ENCODE measurements at regions not wholly inside any gene's neighbourhood (a gene's known extent, or its start where the extent isn't known, plus 50 kb on each side); places are given as distances from the start of the nearest gene placed in this dataset.
"Not testable (repeated sequence)": the region's sequence is repeated elsewhere in the genome, so short reads cannot be mapped to it uniquely, and the experiment has no call there.

GRCh38 chr2:167653131-167653530 lies 594.3 kb downstream of the STK39 start:
- no peak for ATAC-seq (replicated peaks in 1 of 4)
- H3K9me3 Mint-ChIP-seq: peaks cover 3 to 4% (median 4%) of the 10 kb centered on the region in 3 donors
- CTCF ChIA-PET: no interaction called here
- no peak for DNase-seq
- H3K4me3 Mint-ChIP-seq: no peak overlapping the region
- Histone ChIP-seq H3K9me3 (no peaks in the 10 kb centered on the region), H3K4me1 (ENCODE audit: control insufficient read depth in 1 of 2, extremely low read depth in 1 of 2, insufficient read depth in 2 of 2, low read length in 2 of 2) (no peaks in the 10 kb centered on the region), H3K4me3 (ENCODE audit: control insufficient read depth in 1 of 2, extremely low read depth in 1 of 2, low read length in 1 of 2) (no peak overlapping the region), H3K27ac (ENCODE audit: low read length) (no peak overlapping the region), H3K36me3 (ENCODE audit: control insufficient read depth in 2 of 2, extremely low read depth in 1 of 2, insufficient read depth in 1 of 2, low read length in 1 of 2) (no peaks in the 10 kb centered on the region), H3K27me3 (replicated peaks in 1 of 2; ENCODE audit: control insufficient read depth in 2 of 2, extremely low read depth in 1 of 2, insufficient read depth in 2 of 2, low read length in 1 of 2) (no peaks in the 10 kb centered on the region)
- 100% methylated on average over 1 of the region's 4 CpGs for WGBS (ENCODE audit: insufficient coverage)
- no peaks in the 10 kb centered on the region for H3K4me1 Mint-ChIP-seq
- H3K27me3 Mint-ChIP-seq: peaks cover 2 to 3% of the 10 kb centered on the region in 2 donors
- no peaks in the 10 kb centered on the region for H3K36me3 Mint-ChIP-seq
- POLR2A ChIA-PET: no interaction called here
- H3K27ac Mint-ChIP-seq: no peak overlapping the region

DNA sequence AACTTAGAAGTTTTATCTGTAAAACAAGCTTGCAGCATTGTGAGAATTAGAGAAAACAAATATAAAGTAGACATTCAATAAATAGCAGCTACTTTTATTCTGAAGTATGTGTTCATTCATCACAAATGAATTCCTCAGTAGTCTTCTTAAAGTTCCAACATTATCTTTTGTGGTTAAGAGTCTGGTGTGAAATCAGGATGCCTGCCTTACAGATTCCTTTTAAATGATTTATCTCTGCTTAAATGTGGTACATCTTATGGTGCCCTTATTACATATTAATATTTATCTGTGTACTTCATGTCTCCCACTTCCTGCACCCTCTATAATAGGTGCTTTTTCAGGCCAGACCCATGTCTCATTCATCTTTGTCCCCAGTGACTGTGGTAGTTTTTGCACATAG lies 595.0 kb downstream of the STK39 start:
- DNase-seq (no peak), ATAC-seq (replicated peaks in 1 of 4) (no peak)
- peaks cover 3 to 4% (median 4%) of the 10 kb centered on the region in 3 donors for H3K9me3 Mint-ChIP-seq
- H3K4me3 Mint-ChIP-seq: no peak overlapping the region
- peaks cover 2 to 3% of the 10 kb centered on the region in 2 donors for H3K27me3 Mint-ChIP-seq
- Histone ChIP-seq H3K4me3 (ENCODE audit: control insufficient read depth in 1 of 2, extremely low read depth in 1 of 2, low read length in 1 of 2) (no peak overlapping the region), H3K36me3 (ENCODE audit: control insufficient read depth in 2 of 2, extremely low read depth in 1 of 2, insufficient read depth in 1 of 2, low read length in 1 of 2) (no peaks in the 10 kb centered on the region), H3K27me3 (replicated peaks in 1 of 2; ENCODE audit: control insufficient read depth in 2 of 2, extremely low read depth in 1 of 2, insufficient read depth in 2 of 2, low read length in 1 of 2) (no peaks in the 10 kb centered on the region), H3K4me1 (ENCODE audit: control insufficient read depth in 1 of 2, extremely low read depth in 1 of 2, insufficient read depth in 2 of 2, low read length in 2 of 2) (no peaks in the 10 kb centered on the region), H3K9me3 (no peaks in the 10 kb centered on the region), H3K27ac (ENCODE audit: low read length) (no peak overlapping the region)
- no peaks in the 10 kb centered on the region for H3K4me1 Mint-ChIP-seq
- ChIA-PET CTCF (no interaction called here), POLR2A (no interaction called here)
- no peak overlapping the region for H3K27ac Mint-ChIP-seq
- no peaks in the 10 kb centered on the region for H3K36me3 Mint-ChIP-seq

DNA sequence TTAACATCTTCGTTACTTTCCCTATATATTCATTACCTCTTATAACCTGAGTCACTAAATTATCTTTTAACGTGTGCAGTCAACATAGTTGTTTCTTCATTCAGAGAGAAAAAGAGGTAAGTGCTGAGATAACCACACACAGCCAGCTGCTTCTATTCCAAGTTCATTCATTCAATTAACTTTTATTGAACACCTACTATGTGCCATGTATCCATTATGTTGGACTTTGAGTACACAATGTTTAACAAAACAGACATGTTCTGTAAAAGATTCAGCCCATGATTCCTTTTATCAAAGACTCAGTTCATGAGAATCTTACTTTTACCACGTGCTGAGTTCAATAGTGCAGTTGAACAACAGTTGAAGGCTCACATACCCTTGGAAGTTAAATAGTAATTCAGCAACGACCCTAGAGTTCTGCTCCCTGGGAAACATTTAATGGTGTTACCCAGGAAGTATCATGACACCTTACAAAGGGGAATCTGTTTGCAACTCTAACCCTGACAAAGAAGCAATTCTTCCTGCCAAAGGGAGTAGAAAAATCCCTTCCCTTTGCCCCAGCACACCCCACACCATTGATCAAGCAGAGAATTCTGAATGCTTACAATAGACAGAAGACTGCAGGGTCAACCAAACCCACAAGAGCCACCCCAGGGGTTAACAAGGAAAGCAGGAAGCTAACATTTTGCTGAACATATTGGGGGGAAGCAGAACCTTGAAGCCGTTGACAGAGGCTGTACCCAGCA lies 595.8 kb downstream of the STK39 start:
- Mint-ChIP-seq H3K36me3 (no peaks in the 10 kb centered on the region), H3K27ac (no peak overlapping the region), H3K27me3 (peaks cover 0 to 2% of the 10 kb centered on the region in 2 donors), H3K4me1 (no peaks in the 10 kb centered on the region), H3K9me3 (peaks cover 0 to 4% (median 3%) of the 10 kb centered on the region in 3 donors), H3K4me3 (no peak overlapping the region)
- DNase-seq (no peak), ATAC-seq (replicated peaks in 1 of 4) (no peak)
- Histone ChIP-seq H3K27me3 (replicated peaks in 1 of 2; ENCODE audit: control insufficient read depth in 2 of 2, extremely low read depth in 1 of 2, insufficient read depth in 2 of 2, low read length in 1 of 2) (no peaks in the 10 kb centered on the region), H3K4me1 (ENCODE audit: control insufficient read depth in 1 of 2, extremely low read depth in 1 of 2, insufficient read depth in 2 of 2, low read length in 2 of 2) (no peaks in the 10 kb centered on the region), H3K9me3 (no peaks in the 10 kb centered on the region), H3K27ac (ENCODE audit: low read length) (no peak overlapping the region), H3K36me3 (ENCODE audit: control insufficient read depth in 2 of 2, extremely low read depth in 1 of 2, insufficient read depth in 1 of 2, low read length in 1 of 2) (no peaks in the 10 kb centered on the region), H3K4me3 (ENCODE audit: control insufficient read depth in 1 of 2, extremely low read depth in 1 of 2, low read length in 1 of 2) (no peak overlapping the region)
- POLR2A ChIA-PET: no interaction called here
- CTCF ChIA-PET: no interaction called here
- no CpG with 5 or more reads among the region's 5 CpGs for WGBS (ENCODE audit: insufficient coverage)

DNA sequence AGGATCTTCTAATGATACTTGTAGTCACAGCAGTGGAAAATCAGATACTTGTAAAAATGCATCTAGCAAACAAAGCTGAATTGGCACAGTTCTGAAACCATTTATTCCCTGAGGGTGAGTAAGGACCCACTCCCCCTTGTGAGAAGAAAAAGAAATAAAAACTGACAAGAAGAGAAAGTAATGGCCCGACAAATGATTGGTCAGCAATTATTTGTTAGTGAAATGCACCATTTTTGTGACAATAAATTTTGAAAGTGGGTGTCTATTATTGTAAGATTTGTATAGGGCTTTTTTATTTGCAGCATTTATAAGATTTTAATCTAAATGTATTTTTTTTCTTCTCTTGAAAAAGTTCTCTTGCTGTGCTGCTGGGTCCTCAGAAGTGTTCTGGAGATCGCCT lies 600.8 kb downstream of the STK39 start:
- Mint-ChIP-seq H3K27ac (no peak overlapping the region), H3K27me3 (no peaks in the 10 kb centered on the region), H3K4me3 (no peak overlapping the region), H3K4me1 (no peaks in the 10 kb centered on the region), H3K9me3 (peaks cover 3 to 9% (median 4%) of the 10 kb centered on the region in 3 donors), H3K36me3 (no peaks in the 10 kb centered on the region)
- no peaks in the 10 kb centered on the region for H3K36me3 ChIP-seq (ENCODE audit: control insufficient read depth in 2 of 2, extremely low read depth in 1 of 2, insufficient read depth in 1 of 2, low read length in 1 of 2)
- ChIA-PET CTCF (no interaction called here), POLR2A (no interaction called here)
- no peaks in the 10 kb centered on the region for H3K9me3 ChIP-seq
- no peak overlapping the region for H3K4me3 ChIP-seq (ENCODE audit: control insufficient read depth in 1 of 2, extremely low read depth in 1 of 2, low read length in 1 of 2)
- WGBS (ENCODE audit: insufficient coverage): no CpG with 5 or more reads among the region's 2 CpGs
- no peaks in the 10 kb centered on the region for H3K27me3 ChIP-seq (replicated peaks in 1 of 2; ENCODE audit: control insufficient read depth in 2 of 2, extremely low read depth in 1 of 2, insufficient read depth in 2 of 2, low read length in 1 of 2)
- H3K4me1 ChIP-seq (ENCODE audit: control insufficient read depth in 1 of 2, extremely low read depth in 1 of 2, insufficient read depth in 2 of 2, low read length in 2 of 2): no peaks in the 10 kb centered on the region
- no peak overlapping the region for H3K27ac ChIP-seq (ENCODE audit: low read length)
- DNase-seq (no peak), ATAC-seq (replicated peaks in 1 of 4) (no peak)

DNA sequence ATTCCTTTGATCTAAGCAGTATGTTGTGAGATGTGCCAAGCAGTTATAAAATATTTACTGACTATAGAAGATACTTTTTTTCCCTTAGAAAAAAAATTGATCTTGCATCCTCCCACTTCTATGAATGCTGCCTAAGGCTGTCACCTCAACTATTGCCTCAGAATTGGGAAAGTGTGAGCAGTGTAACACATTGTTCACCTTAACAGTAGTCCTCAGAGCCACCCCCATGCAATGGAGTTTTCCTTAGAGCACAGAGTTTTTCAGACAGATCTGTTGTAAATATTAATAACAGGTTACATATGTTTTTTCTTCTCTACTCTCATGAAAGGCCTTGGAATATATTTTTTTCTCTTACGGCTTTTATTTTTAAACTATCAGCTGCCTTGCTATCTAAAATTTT lies 607.3 kb downstream of the STK39 start:
- no CpG with 5 or more reads among the region's 1 CpG for WGBS (ENCODE audit: insufficient coverage)
- Mint-ChIP-seq H3K27me3 (no peaks in the 10 kb centered on the region), H3K27ac (no peak overlapping the region), H3K9me3 (peaks cover 0 to 9% (median 0%) of the 10 kb centered on the region in 3 donors), H3K36me3 (no peaks in the 10 kb centered on the region), H3K4me3 (no peak overlapping the region), H3K4me1 (no peaks in the 10 kb centered on the region)
- Histone ChIP-seq H3K4me3 (ENCODE audit: control insufficient read depth in 1 of 2, extremely low read depth in 1 of 2, low read length in 1 of 2) (no peak overlapping the region), H3K9me3 (no peaks in the 10 kb centered on the region), H3K27ac (ENCODE audit: low read length) (no peak overlapping the region), H3K27me3 (replicated peaks in 1 of 2; ENCODE audit: control insufficient read depth in 2 of 2, extremely low read depth in 1 of 2, insufficient read depth in 2 of 2, low read length in 1 of 2) (no peaks in the 10 kb centered on the region), H3K4me1 (ENCODE audit: control insufficient read depth in 1 of 2, extremely low read depth in 1 of 2, insufficient read depth in 2 of 2, low read length in 2 of 2) (no peaks in the 10 kb centered on the region), H3K36me3 (ENCODE audit: control insufficient read depth in 2 of 2, extremely low read depth in 1 of 2, insufficient read depth in 1 of 2, low read length in 1 of 2) (no peaks in the 10 kb centered on the region)
- ATAC-seq (replicated peaks in 1 of 4) (no peak), DNase-seq (no peak)
- CTCF ChIA-PET: no interaction called here
- POLR2A ChIA-PET: no interaction called here

DNA sequence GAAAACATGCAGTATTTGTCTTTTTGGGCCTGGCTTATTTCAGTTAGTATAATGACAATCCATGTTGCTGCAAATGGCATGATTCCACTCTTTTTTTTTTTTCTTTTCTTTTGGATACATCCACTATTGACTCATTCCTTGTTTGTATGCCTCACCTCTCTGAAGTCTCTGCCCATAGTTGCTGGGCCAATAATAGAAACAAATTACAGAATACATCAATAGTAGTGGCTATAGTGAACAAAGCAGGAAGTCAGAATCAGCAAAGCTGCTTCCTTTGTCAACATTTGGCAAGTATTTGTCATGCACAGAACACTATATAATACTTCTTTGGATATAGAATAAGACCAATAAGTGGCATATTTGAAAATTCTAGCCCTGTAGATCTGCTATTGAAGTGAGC lies 609.7 kb downstream of the STK39 start:
- no peaks in the 10 kb centered on the region for H3K4me1 Mint-ChIP-seq
- no peak for ATAC-seq (replicated peaks in 1 of 4)
- POLR2A ChIA-PET: no interaction called here
- H3K4me1 ChIP-seq (ENCODE audit: control insufficient read depth in 1 of 2, extremely low read depth in 1 of 2, insufficient read depth in 2 of 2, low read length in 2 of 2): no peaks in the 10 kb centered on the region
- H3K27ac ChIP-seq (ENCODE audit: low read length): no peak overlapping the region
- no peaks in the 10 kb centered on the region for H3K27me3 ChIP-seq (replicated peaks in 1 of 2; ENCODE audit: control insufficient read depth in 2 of 2, extremely low read depth in 1 of 2, insufficient read depth in 2 of 2, low read length in 1 of 2)
- H3K4me3 ChIP-seq (ENCODE audit: control insufficient read depth in 1 of 2, extremely low read depth in 1 of 2, low read length in 1 of 2): no peak overlapping the region
- no peak overlapping the region for H3K27ac Mint-ChIP-seq
- DNase-seq: no peak
- H3K4me3 Mint-ChIP-seq: no peak overlapping the region
- H3K27me3 Mint-ChIP-seq: peaks cover 4 to 5% of the 10 kb centered on the region in 2 donors
- peaks cover 7 to 11% (median 10%) of the 10 kb centered on the region in 3 donors for H3K9me3 Mint-ChIP-seq
- CTCF ChIA-PET: interaction anchor here in 1 of 2 donors (0.7 kb wide), 1 partner anchor 1095 kb away, joined by 3 read pairs; no protein-coding TSS in a partner anchor
- H3K36me3 Mint-ChIP-seq: no peaks in the 10 kb centered on the region
- H3K9me3 ChIP-seq: no peaks in the 10 kb centered on the region
- no peaks in the 10 kb centered on the region for H3K36me3 ChIP-seq (ENCODE audit: control insufficient read depth in 2 of 2, extremely low read depth in 1 of 2, insufficient read depth in 1 of 2, low read length in 1 of 2)

GRCh38 chr2:167632271-167632670 lies 615.1 kb downstream of the STK39 start:
- POLR2A ChIA-PET; ATAC-seq (replicated peaks in 1 of 4); CTCF ChIA-PET; H3K4me1 ChIP-seq (ENCODE audit: control insufficient read depth in 1 of 2, extremely low read depth in 1 of 2, insufficient read depth in 2 of 2, low read length in 2 of 2); H3K27ac Mint-ChIP-seq; H3K36me3 ChIP-seq (ENCODE audit: control insufficient read depth in 2 of 2, extremely low read depth in 1 of 2, insufficient read depth in 1 of 2, low read length in 1 of 2); DNase-seq; H3K36me3 Mint-ChIP-seq; H3K27ac ChIP-seq (ENCODE audit: low read length); H3K27me3 Mint-ChIP-seq; H3K4me3 Mint-ChIP-seq; H3K4me1 Mint-ChIP-seq; H3K4me3 ChIP-seq (ENCODE audit: control insufficient read depth in 1 of 2, extremely low read depth in 1 of 2, low read length in 1 of 2); H3K9me3 ChIP-seq; H3K27me3 ChIP-seq (replicated peaks in 1 of 2; ENCODE audit: control insufficient read depth in 2 of 2, extremely low read depth in 1 of 2, insufficient read depth in 2 of 2, low read length in 1 of 2): not testable (repeated sequence)
- 80% methylated on average over 1 of the region's 1 CpG for WGBS (ENCODE audit: insufficient coverage)
- H3K9me3 Mint-ChIP-seq: peaks cover 6 to 11% (median 7%) of the 10 kb centered on the region in 3 donors

All from T-cell (primary cell).